GM18873 (cell line): ENCODE measurements at regions not wholly inside any gene's neighbourhood (a gene's known extent, or its start where the extent isn't known, plus 50 kb on each side); places are given as distances from the start of the nearest gene placed in this dataset.

Source experiments
- ATAC-seq: cut with Tn5 transposase; IDR thresholded peaks from one replicate; pipeline ENCODE4 v1.9.1; 2021; ENCODE audit warnings: mild to moderate bottlenecking, moderate library complexity, moderate number of reproducible peaks; ENCODE audit not compliant: unreplicated experiment, low FRiP score

DNA sequence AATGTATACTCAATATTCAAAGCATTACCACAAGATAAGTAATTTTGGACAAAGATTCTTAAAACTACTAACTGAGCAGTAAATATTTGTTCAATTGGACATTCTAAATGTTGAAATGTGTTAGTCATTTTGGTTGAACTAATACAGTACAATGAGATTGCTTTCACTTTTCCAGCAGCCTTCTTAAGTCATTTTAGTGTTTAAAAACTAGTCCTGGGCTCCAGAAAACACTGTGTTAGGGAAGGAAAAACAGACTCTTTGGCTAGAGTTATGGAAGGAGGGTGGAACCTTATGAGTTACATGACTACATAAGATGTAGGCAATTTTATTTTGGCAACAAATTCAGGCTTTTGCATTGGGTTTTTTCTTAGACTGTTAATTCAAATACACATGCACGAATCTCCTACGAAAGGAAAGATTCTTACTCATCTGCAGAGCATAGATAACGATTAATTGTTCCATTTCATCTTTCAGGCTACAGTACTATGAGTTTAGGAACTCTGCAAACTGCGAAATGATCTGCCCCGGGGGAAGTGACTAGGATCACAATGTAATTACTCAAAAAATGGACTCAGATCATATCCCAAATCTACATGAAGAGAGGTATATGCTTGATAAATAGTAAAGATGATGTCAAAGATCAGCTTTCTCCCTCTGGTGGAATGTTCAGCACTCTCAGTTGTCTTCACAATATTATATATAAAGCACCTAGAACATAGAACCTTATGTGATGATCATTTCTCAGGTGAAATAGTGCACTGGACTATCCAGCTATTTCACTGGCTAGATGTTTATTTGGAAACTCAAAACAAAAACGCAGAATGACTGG lies 492.8 kb upstream of the MDFIC2 start:
- ATAC-seq = no peak

DNA sequence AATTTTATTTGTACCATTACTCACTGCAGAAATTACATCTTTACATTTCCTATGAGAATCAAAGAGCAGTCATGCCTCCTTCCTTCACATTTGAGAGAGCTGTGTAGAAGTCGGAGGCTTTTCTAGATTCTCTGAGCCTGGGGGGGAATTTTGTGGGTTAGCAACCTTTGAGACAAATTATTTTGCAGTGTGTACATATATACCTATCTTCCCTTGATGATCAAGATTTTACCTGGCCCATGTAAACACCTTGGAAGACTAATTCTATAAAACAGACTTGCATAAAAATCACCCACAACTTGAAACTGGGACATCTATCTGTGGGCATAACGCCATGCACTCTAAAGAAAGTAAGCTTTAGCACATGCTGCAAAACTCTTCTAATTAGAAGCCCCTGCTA lies 491.5 kb upstream of the MDFIC2 start:
- ATAC-seq = no peak

DNA sequence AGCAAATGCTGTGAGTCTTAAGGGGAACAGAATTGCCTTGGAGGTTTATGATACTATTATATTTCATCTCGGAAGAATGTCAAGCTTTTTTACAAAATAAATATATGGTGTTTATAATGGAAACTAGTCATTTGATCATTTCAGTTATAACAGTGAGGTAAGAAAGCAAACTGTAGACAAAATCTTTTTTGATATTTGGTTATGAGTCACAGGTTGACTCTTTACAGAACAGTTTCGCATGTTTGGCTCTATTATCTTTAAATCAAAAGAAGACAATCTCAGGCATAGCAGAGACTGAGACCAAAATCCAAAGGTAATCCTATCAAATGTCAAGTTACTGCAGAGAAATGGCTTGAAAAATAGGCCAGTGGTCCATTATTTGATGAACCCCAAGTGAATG lies 490.9 kb upstream of the MDFIC2 start:
- ATAC-seq = no peak

DNA sequence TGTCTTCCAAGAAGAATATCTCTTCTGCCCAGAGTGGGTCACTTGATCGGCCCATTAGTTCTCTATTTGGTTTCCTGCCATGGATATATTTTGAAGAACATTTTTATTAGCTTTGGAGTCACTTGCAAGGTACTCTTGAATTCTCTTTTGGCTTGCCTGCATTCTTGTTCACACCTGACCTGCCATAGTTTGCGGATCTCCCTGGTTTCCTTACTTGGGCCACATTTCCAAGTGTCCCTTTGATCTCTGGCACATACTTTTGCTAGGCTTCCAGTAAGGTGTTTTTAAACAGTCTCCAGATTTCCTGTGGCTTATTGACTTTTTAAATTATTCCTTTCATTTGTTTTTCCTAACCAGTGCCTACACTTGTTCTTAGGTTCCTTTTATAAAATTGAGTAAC lies 488.5 kb upstream of the MDFIC2 start:
- ATAC-seq = no peak

DNA sequence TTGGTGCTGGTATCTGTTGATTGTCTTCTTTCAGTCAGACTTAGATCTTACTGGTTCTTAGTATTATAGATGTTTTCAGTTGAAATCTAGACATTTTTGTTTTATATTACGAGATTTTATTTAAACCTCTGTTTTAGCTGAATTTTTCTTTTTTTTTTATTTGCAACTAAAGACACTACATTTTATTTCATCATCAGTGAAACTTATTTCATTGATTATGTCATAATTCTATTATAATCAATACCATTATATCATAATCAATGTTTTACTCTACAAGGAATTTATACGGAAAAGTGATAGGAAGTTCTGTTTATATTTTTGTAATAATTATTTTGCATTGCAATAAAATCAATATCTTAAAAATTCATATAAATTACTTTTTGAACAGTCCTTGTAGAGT lies 477.4 kb upstream of the MDFIC2 start:
- no peak for ATAC-seq

DNA sequence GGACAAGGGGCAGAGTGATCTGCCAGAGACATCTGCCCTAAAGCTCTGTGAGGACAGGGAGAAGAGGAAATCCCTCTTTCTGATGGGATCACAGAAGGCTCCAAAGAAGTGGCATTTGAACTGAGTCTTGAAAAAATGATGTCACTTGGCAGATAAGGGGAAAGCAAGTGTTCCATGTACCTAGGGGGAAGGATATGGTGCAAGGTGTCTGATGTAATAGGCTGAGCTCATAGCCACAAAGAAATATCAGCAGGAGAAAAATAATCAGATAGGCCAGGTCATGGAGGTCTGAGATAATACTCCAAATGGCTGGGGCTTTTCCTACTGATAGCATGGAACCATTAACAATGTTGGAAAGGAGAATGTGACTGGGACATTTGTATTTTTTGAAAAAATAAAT lies 468.4 kb upstream of the MDFIC2 start:
- ATAC-seq = no peak

DNA sequence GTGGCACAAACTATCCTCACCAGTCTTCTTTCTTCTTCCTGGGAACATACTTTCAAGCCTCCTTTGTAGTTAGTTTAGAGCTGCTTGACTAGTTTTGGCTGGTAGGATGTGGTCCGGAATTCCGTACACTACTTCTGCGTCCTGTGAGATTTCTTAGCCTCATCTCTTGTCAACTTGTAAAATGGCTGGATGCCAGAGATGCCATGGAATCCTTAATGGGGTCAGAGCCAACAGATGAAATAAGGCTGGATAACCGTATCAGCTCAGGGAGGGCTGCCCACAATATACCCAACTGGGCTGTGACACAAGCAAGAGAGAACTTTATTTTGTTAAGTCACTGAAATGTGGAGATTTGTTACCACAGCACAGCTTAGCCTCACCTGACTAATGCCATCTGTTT lies 466.9 kb upstream of the MDFIC2 start:
- no peak for ATAC-seq

DNA sequence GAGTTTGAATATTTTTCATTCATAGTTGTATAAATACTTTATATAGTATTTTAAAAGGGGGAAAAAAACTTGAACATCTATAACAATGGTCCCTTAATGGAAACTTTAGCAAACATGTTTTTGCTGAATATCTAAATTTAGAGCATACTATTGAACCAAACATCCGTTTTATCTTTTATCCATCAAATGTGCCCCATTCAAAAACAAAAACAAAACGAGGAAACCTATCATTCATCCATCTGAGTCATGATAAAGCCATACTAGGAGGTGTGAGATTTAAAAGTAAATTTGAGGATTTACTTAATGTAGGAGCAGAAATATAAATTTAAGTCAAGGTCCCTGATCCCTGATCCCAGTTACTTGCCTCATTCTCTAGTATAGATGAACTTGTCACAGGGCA lies 463.6 kb upstream of the MDFIC2 start:
- no peak for ATAC-seq

DNA sequence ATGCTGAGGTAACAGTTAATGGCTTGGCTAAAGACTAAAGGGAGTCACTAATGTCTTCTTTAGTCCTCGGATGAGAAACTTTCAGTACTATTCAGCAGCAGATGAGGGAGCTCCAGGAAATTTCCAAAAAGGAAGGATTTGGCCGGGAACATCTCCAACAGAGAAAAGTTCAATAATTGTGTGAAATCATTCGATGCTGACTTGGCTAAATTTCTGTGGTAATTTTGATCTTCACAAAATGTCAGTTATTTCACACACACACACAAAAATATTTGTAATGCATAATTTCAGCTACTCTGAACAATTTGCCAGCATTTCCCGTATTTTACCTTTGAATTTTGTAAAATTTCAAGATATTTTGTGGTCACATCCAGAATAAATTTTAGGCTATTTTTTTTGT lies 462.8 kb upstream of the MDFIC2 start:
- no peak for ATAC-seq

DNA sequence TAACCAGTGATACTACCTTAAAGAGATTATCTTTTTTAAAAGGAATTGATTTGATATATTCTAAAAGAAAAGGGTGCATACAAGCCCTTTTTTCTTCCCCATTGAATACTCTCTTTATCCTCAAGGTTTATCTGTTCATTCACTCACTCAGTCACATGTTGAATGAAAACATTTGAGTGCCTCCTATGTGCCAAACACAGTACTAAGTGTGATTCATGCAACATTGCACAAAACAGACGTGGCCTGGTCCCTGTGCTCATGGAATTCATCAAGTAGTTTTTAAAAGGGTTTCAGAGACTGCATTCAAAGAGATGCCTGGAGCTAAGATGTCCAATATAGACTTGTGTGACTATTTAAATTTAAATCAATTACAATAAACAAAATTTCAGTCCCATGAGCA lies 462.2 kb upstream of the MDFIC2 start:
- ATAC-seq = no peak

DNA sequence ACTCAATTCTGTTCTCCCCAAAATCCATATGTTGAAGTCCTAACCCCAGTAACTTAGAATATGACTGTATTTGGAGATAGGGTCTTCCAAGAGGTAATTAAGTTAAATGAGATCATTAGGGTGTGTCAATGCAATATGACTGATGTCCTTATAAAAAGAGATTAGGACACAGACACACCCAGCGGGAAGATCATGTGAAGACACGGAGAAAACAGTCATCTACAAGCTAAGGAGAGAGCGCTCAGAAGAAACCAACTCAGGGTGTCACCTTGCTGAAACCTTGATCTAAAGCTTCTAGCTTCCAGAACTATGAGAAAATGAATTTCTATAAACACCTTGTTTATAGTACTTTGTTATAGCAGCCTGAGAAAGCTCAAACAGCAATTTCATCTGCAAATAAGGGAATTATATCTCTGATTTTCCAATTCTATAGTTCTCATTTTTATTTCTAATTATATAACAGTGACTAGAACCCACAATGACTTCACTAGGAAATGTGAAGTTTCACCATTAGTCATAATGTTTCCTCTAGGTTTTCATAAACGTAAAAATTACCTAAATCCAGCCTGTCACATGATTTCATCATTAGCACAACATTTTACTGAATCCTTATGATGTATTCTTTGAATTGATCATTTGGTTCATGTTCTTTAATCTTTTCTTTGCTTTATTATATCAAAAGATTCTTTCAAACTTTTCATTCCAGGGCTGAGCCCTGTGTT lies 459.1 kb upstream of the MDFIC2 start:
- no peak for ATAC-seq

DNA sequence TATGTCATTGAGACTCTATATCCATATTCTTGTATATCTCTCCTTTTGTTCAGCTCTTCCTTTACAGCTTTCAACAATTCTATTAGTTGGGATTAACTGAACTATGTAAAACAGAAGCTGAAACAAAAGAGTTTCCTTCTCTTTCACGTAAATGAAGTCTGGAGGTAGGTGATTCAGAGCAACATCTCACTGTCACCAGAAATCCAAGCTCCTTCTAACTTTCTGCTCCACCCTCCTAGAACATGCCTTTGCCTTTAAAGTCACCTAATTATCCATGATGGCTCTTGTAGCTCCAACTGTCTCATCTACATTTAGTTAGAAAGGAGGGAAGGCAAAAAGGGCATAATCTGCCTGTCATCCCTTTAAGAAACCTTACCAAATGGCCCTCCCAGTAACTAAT lies 458.2 kb upstream of the MDFIC2 start:
- no peak for ATAC-seq

DNA sequence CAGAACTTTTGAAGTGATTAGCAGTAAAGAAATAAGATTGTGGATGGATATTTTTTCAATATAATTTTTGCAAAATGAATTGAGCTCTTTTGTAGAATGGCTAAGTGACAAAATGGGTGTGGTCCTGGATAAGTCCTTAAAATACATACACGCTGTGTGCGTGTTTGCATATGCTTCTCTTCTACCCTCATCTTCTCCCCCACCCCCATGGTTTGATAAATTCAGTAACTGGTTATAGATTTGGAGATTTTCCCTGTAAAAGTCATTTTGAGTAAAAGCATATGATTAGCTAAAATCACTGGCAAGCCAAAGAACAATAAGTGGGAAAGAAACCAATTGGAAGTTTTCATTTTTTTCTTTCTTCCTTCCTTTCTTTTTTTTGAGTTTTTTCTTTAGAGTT lies 453.9 kb upstream of the MDFIC2 start:
- ATAC-seq = no peak

DNA sequence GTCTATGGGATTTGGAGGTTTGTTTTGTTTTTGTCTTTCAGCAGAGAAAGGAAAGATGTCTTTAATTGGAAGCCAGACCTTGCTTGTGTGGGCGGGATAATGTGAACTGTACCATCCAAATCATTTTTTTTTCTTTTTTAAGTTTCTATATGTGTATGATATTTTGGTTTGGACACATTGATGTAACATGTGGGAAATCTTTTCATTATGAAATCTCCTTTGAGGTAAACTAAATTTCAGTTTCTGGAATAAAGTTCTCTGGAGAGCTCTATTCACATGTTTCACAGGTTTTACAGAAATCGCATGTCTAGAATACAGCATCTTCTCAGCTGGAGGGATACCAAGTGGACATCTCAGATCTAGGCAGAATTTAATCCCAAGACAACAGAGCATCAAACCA lies 451.5 kb upstream of the MDFIC2 start:
- ATAC-seq = no peak

DNA sequence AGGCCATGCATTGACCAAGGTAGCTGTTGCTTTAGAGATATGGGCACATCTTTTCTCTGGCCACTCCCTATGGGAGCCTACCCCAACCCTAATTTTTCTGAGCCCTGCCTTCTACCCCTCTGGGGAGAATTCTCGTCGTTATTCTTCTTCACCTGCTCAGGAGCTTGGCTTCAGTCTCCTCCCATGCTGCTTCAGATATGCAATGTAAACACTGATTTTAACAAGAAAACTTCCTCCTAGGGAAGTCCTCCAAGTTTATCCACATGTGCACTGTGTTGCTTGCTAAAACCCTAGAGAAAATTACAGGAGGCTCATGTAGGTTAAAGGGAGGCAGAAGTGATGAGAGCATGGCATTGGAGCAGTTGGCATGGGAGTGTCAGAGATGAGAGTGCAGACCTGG lies 445.2 kb upstream of the MDFIC2 start:
- no peak for ATAC-seq

DNA sequence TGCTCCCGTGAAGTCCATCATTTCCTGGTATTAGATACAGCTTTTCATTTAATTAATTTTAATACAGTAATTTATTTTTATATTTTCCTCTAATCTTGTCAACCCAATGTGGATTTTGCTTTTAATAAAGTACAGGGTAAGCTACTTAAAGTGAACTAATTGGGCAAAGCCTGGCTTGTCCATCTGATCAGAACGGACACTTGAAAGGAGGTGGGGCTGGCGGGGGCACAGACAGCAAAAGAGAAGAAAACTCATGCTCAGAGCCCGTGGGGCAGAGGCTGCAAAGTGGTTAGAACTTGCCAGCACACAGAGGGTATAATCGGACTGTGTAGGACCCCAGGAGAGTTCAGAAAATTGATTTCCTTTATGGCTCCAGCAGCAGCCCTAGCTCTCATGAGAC lies 443.1 kb upstream of the MDFIC2 start:
- no peak for ATAC-seq

DNA sequence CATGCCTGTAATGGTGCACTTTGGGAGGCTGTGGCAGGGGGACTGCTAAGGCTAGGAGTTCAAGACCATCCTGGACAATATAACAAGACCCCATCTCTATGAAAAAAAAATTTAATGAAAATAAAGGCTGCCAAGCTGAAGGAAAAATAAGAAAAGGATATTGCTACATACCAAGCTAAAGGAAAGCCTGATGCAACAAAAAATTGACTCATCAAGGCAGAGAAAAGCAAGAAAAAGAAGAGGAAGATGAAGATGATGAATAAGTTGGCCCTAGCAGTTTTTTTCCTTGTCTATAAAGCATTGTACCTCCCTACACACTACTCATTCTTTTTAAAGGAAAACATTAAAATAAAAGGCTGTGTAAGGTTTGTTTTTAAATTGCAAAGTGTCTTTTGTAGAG lies 441.9 kb upstream of the MDFIC2 start:
- ATAC-seq = no peak

DNA sequence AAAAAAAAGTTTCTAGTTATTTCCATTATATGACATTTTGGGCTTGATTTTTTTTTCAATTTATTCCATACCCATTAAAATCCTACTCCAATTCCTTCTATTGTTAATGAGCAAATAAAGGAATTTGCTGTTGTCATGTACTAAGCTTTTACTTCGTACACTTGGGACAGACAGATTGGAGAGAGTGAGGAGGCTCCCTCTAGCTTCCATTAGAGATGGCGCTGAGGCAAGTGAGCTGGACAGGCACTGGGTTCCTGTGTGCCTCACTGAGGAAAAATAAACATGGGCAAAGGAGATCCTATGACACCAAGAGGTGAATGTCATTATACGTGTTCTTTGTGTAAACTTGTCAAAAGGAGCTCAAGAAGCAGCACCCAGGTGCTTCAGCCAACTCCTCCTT lies 441.1 kb upstream of the MDFIC2 start:
- ATAC-seq = no peak

DNA sequence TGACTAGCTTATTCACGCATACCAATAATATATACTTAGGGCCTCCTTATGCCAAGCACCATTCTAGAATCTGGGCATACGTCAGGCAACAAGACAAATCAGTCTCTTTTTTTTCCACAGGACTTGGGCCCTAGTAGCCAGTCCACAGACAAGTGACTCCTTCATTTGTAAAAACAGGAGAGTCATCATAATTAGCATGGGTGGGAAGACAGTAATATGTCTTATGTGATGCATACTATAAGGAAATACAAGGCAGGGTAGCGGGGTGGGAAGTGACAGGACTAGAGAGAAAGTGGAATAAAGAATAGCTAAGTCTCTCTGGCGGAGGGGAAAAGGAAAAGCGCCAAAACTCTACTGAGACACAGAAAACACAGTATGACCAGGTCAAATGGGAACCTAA lies 439.6 kb upstream of the MDFIC2 start:
- ATAC-seq = no peak

DNA sequence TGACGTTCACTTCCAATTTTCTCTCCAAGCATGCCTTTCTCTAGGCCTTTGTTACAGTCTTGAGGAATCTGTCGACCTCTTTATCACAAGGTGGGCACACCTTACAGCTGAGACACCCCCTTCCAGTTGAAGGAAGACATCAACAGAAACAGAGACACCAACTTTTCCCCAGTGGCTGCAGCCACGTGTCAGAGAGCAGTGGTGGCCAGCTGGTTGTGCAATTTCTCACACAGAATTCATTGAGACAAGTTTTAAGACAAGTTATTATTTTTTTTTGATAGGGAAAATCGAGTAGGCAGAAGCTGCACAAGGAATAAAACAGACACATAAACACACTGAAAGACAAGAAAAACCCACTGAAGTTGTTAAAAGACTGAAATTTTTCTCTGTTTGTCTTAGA lies 436.7 kb upstream of the MDFIC2 start:
- ATAC-seq = no peak

DNA sequence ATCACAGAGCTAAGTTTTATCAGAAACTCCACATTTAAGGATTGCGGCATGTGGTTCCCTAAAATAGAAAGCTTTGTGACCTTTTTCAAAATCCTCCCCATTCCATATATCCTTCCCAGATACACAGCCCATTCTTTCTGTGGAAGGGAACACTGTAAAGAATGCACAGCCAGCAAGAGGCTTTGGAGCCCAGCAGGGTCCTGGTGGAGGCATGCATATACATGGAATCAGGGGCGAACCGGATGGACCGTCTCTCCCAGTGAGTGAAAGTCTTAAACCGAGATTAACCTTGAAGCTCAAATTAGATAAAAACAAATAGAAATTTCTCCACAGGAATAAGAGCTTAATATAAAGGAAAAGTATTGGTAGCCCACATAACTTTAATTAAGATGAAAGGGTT lies 436.2 kb upstream of the MDFIC2 start:
- no peak for ATAC-seq

DNA sequence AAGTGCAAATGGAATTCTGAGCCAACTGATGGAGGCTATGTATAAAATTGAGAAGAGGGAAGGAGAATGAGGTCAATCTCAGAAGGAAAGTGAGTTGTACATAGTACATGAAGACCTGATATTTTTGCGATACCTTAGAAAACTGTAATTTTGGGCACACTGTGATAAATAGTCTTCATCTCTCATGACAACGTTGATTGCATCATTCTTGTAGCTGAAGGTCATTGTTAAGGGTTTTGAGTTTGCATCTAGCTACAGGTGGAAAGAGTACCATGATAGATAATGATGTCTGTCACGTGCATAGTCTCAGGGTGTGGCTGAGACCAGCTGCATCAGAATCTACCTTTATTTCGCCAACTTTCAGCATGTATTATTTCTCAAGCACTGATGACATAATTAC lies 435.4 kb upstream of the MDFIC2 start:
- no peak for ATAC-seq
